ENCODE measurements at regions not wholly inside any gene's neighbourhood (a gene's known extent, or its start where the extent isn't known, plus 50 kb on each side); places are given as distances from the start of the nearest gene placed in this dataset.

DNA sequence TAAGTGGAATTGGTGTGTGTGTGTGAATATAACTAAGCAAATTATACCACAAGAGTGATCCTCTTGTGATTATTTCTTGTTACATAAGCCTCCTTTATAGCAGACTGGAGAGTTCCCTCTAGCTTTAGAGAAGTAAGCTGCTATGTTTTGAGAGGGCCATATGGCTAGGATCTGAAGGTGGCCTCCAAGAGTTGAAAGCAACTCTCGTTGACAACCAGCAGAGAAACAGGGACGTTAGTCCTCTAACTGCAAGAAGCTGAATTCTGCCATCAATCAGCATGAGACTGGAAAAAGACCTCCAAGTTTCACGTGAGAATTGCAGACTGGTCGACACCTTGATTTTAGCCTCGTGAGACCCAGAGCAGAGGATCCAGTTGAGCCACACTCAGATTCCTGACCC, 278.5 kb upstream of the ZNF717 start:
- no peaks in the 10 kb centered on the region for H3K36me3 ChIP-seq (replicated peaks in 1 of 2; ENCODE audit: control insufficient read depth in 1 of 2, insufficient read depth in 2 of 2, low read length in 2 of 2)
- Mint-ChIP-seq H3K9me3 (peaks cover 0 to 2% (median 0%) of the 10 kb centered on the region in 7 donors), H3K4me1 (no peaks in the 10 kb centered on the region), H3K4me3 (no peak overlapping the region), H3K36me3 (no peaks in the 10 kb centered on the region), H3K27ac (no peak overlapping the region), H3K27me3 (ENCODE audit: low read depth in 3 of 3) (peaks cover 0 to 5% (median 0%) of the 10 kb centered on the region in 3 donors)
- no peaks in the 10 kb centered on the region for H4K20me1 ChIP-seq (ENCODE audit: insufficient read depth, low read length)
- 61% methylated on average over 5 of the region's 5 CpGs for WGBS (ENCODE audit: insufficient coverage)
- intact Hi-C loops (cut with micrococcal nuclease) = no loop called here
- H3K9me3 ChIP-seq (replicated peaks in 1 of 2; ENCODE audit: control insufficient read depth in 1 of 2, insufficient read depth in 1 of 2, low read length in 2 of 2) = no peaks in the 10 kb centered on the region
- no peak overlapping the region for H2AFZ ChIP-seq (ENCODE audit: insufficient read depth, low read depth, low read length, poor library complexity, severe bottlenecking)
- H3K4me2 ChIP-seq (replicated peaks; ENCODE audit: extremely low read depth, low read length, poor library complexity, severe bottlenecking) = no peak overlapping the region
- H3K27me3 ChIP-seq (ENCODE audit: control insufficient read depth in 2 of 2, insufficient read depth in 2 of 2, low read length in 2 of 2) = no peaks in the 10 kb centered on the region
- H3K27ac ChIP-seq (ENCODE audit: low read depth in 1 of 2, low read length in 2 of 2) = no peak overlapping the region
- H3K79me2 ChIP-seq (ENCODE audit: insufficient read depth, low read length) = no peaks in the 10 kb centered on the region
- H3K9ac ChIP-seq (ENCODE audit: insufficient read depth, low read length, poor library complexity, severe bottlenecking) = no peak overlapping the region
- H3K4me1 ChIP-seq (ENCODE audit: control insufficient read depth in 1 of 2, insufficient read depth in 2 of 2, low read length in 2 of 2) = no peaks in the 10 kb centered on the region
- TF ChIP-seq, protein P1, sequence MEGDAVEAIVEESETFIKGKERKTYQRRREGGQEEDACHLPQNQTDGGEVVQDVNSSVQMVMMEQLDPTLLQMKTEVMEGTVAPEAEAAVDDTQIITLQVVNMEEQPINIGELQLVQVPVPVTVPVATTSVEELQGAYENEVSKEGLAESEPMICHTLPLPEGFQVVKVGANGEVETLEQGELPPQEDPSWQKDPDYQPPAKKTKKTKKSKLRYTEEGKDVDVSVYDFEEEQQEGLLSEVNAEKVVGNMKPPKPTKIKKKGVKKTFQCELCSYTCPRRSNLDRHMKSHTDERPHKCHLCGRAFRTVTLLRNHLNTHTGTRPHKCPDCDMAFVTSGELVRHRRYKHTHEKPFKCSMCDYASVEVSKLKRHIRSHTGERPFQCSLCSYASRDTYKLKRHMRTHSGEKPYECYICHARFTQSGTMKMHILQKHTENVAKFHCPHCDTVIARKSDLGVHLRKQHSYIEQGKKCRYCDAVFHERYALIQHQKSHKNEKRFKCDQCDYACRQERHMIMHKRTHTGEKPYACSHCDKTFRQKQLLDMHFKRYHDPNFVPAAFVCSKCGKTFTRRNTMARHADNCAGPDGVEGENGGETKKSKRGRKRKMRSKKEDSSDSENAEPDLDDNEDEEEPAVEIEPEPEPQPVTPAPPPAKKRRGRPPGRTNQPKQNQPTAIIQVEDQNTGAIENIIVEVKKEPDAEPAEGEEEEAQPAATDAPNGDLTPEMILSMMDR (IDR thresholded peaks at IDR 0.05) = no peak
- no peak for DNase-seq
- no peak overlapping the region for H3K4me3 ChIP-seq (replicated peaks in 1 of 3; ENCODE audit: low read depth in 2 of 3, low read length in 3 of 3)

GRCh38 chr3:76065964-76066363, 280.6 kb upstream of the ZNF717 start:
- no peak overlapping the region for H3K4me2 ChIP-seq (replicated peaks; ENCODE audit: extremely low read depth, low read length, poor library complexity, severe bottlenecking)
- no peak for DNase-seq
- H3K36me3 ChIP-seq (replicated peaks in 1 of 2; ENCODE audit: control insufficient read depth in 1 of 2, insufficient read depth in 2 of 2, low read length in 2 of 2) = no peaks in the 10 kb centered on the region
- no peak overlapping the region for H2AFZ ChIP-seq (ENCODE audit: insufficient read depth, low read depth, low read length, poor library complexity, severe bottlenecking)
- Mint-ChIP-seq H3K27ac (no peak overlapping the region), H3K4me1 (no peaks in the 10 kb centered on the region), H3K27me3 (ENCODE audit: low read depth in 3 of 3) (peaks cover 0 to 5% (median 0%) of the 10 kb centered on the region in 3 donors), H3K4me3 (no peak overlapping the region), H3K36me3 (no peaks in the 10 kb centered on the region), H3K9me3 (peaks cover 0 to 5% (median 2%) of the 10 kb centered on the region in 7 donors)
- TF ChIP-seq, protein P1 (IDR thresholded peaks at IDR 0.05) = no peak
- no peaks in the 10 kb centered on the region for H3K27me3 ChIP-seq (ENCODE audit: control insufficient read depth in 2 of 2, insufficient read depth in 2 of 2, low read length in 2 of 2)
- no peaks in the 10 kb centered on the region for H4K20me1 ChIP-seq (ENCODE audit: insufficient read depth, low read length)
- H3K4me3 ChIP-seq (replicated peaks in 1 of 3; ENCODE audit: low read depth in 2 of 3, low read length in 3 of 3) = no peak overlapping the region
- no peaks in the 10 kb centered on the region for H3K79me2 ChIP-seq (ENCODE audit: insufficient read depth, low read length)
- H3K4me1 ChIP-seq (ENCODE audit: control insufficient read depth in 1 of 2, insufficient read depth in 2 of 2, low read length in 2 of 2) = no peaks in the 10 kb centered on the region
- intact Hi-C loops (cut with micrococcal nuclease) = no loop called here
- no peak overlapping the region for H3K9ac ChIP-seq (ENCODE audit: insufficient read depth, low read length, poor library complexity, severe bottlenecking)
- H3K9me3 ChIP-seq (replicated peaks in 1 of 2; ENCODE audit: control insufficient read depth in 1 of 2, insufficient read depth in 1 of 2, low read length in 2 of 2) = no peaks in the 10 kb centered on the region
- no peak overlapping the region for H3K27ac ChIP-seq (ENCODE audit: low read depth in 1 of 2, low read length in 2 of 2)
